Prostate gland (tissue), 2 donors: ENCODE measurements at regions not wholly inside any gene's neighbourhood (a gene's known extent, or its start where the extent isn't known, plus 50 kb on each side); places are given as distances from the start of the nearest gene placed in this dataset.

Experiments used
- DNase-seq: peaks from one replicate; pipeline ENCODE4 v3.0.0-alpha.2; 2019; ENCODE audit warnings: low spot score
- H3K27ac ChIP-seq, 2 donors: fragments of 200-600 bp; sonication (generic); 2 replicates each; pipeline ENCODE4 v1.5.1; 2017 to 2019
- H3K27me3 ChIP-seq: fragments of 200-600 bp; sonication (generic); replicated peaks from 2 replicates; pipeline ENCODE4 v1.5.1; 2019; ENCODE audit not compliant: insufficient read depth
- H3K36me3 ChIP-seq, 2 donors: fragments of 200-600 bp; sonication (generic); 1 replicate in 1 of 2; 2 replicates in 1 of 2; pipeline versions ENCODE4 v1.5.1 to v1.8.1; 2017 to 2019
- H3K4me1 ChIP-seq: fragments of 200-600 bp; sonication (generic); replicated peaks from 2 replicates; pipeline ENCODE4 v1.5.1; 2019
- H3K4me3 ChIP-seq, 2 donors: fragments of 200-600 bp; sonication (generic); 2 replicates each; pipeline ENCODE4 v1.5.1; 2017 to 2019
- H3K9me3 ChIP-seq: fragments of 200-600 bp; sonication (generic); 2 replicates; pipeline ENCODE4 v1.5.1; 2017
- POLR2A ChIP-seq: fragments of 450-650 bp; IDR thresholded peaks from one replicate; pipeline ENCODE4 v1.6.1; 2016; ENCODE audit warnings: antibody characterized with exemption, mild to moderate bottlenecking
- POLR2AphosphoS5 ChIP-seq: sonication (generic); formaldehyde crosslinking; IDR thresholded peaks from one replicate; pipeline ENCODE4 v1.6.1; 2017; ENCODE audit warnings: antibody characterized with exemption
- WGBS: methylation state at CpG from one replicate; pipeline ENCODE4 v1.1.5; 2018; 5-methylcytosine and 5-hydroxymethylcytosine counted together
- intact Hi-C: fragments of 100-400 bp; cut with DNase I; formaldehyde crosslinking; loops from one replicate; pipeline ENCODE4 v1.14.2; 2022
- small RNA-seq, 2 donors: library from RNA; depleted of rRNA; stranded (forward); fragments of <200 nt; gene quantifications; one replicate each; pipeline ENCODE3, GENCODE V24; 2016
- TF ChIP-seq, protein P1 (sequence below), 4 experiments: fragments of 200-600 bp in 2 of 4; fragments of 450-650 bp in 2 of 4; sonication (generic) in 2 of 4; IDR thresholded peaks; 1 replicate in 3 of 4; 2 replicates in 1 of 4; pipeline ENCODE4 v1.5.1; 2016 to 2019; ENCODE audit warnings: antibody characterized with exemption in 4 of 4, mild to moderate bottlenecking in 2 of 4, moderate library complexity in 2 of 4

DNA sequence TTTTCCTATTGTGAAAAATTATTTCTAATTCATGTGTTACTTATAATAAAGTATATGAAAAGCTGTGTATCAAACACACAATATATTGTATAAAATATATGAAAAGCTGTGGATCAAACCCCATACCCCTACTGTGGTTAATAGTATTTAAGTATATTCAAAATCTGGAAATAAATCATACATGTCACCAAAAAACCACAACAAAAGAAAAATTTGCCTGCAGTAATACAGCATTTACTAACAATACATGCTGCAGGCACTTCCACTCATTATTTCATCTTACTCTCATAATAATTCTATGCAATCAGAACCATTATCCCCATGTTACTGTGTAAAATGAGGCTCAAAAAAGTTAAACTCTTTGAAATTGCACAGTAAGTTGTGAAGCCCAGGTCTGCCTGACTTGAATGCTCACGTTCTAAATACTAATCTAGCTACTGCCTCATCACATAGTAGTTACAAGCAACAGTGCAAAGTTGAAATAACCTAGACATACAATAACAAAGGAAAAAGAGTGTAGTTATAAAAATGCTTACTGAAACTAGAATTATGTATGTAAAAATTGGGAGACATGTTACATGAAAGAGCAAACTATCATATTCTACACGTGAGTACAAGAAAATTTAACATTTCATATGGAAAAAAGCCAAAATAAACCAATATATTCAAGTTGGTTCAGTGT, 61.7 kb downstream of the FAM217A start:
- no peak for DNase-seq

DNA sequence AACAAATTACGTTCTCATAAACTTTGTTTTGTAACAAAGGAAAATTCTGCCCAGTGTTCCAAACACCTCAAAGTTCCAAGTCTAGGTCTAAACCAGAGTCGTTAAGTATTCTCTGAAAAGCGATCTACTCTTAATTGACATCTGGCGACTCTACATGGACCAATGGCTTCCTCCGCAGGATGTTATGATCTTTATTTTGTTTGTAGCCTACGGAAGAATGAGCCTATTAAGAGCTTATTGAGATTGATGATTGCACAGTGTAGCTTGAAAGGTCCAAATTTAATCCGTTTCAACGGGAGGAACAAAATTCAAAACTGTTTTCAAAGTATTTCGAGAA, 61.1 kb downstream of the FAM217A start:
- WGBS = 1% methylated on average over 9 of the region's 9 CpGs
- Histone ChIP-seq H3K27me3 (no peaks in the 10 kb centered on the region), H3K36me3 (no peaks in the 10 kb centered on the region), H3K9me3 (no peaks in the 10 kb centered on the region), H3K27ac (peak overlapping the region; percentile 96 to 99), H3K4me1 (no peaks in the 10 kb centered on the region), H3K4me3 (peak overlapping the region; percentile 62 to 80)
- intact Hi-C loops = no loop called here
- TF ChIP-seq POLR2AphosphoS5 = no peak
- no peak for DNase-seq

More for the DNA sequence above, 61.7 kb downstream of the FAM217A start:
- WGBS = 5% methylated on average over 2 of the region's 2 CpGs
- H3K36me3 ChIP-seq = no peaks in the 10 kb centered on the region
- H3K27me3 ChIP-seq = no peaks in the 10 kb centered on the region
- intact Hi-C loops = no loop called here
- peak overlapping the region; percentile 96 to 99 for H3K27ac ChIP-seq
- H3K4me1 ChIP-seq = no peaks in the 10 kb centered on the region
- H3K4me3 ChIP-seq = peak overlapping the region; percentile 62 to 80
- TF ChIP-seq POLR2A (no peak), POLR2AphosphoS5 (no peak)
- H3K9me3 ChIP-seq = no peaks in the 10 kb centered on the region

DNA sequence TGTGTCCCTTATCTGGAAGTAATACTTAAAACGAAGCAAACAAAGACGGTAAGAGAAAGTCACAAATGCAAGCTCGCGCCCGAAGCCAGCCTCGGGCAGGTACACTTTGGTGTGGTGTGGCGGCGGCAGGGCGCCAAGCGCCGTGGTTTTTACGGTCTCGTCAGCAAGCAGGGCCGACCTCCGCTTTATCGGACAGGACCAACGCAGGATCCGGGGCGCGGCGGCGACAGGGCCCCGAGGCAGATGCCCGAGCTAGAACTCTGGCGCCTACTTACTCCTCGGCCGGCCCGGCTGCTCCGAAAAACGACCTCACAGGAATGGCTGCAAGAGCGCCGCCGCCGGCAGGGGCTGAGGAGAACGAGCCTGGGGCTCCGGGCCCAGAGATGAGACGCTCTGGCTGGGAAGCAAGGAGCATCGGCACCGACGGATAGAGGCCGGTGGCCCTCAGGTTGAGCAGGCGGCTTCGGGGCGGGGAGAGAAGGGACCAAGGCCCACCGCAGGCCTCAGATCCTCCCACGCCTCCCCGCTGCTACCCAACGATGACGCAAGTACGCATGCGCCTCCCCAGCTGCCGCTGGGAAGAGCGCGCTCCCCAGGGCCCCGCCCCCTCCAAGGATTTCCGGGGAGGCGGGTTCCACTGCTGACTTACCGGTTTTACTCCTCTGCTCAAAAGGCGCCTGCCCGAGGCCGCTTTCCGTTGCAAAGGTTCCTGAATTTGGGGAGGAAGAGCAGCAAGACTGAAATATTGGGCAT, 60.6 kb downstream of the FAM217A start:
- DNase-seq = peak; percentile 93
- TF ChIP-seq, protein P1, sequence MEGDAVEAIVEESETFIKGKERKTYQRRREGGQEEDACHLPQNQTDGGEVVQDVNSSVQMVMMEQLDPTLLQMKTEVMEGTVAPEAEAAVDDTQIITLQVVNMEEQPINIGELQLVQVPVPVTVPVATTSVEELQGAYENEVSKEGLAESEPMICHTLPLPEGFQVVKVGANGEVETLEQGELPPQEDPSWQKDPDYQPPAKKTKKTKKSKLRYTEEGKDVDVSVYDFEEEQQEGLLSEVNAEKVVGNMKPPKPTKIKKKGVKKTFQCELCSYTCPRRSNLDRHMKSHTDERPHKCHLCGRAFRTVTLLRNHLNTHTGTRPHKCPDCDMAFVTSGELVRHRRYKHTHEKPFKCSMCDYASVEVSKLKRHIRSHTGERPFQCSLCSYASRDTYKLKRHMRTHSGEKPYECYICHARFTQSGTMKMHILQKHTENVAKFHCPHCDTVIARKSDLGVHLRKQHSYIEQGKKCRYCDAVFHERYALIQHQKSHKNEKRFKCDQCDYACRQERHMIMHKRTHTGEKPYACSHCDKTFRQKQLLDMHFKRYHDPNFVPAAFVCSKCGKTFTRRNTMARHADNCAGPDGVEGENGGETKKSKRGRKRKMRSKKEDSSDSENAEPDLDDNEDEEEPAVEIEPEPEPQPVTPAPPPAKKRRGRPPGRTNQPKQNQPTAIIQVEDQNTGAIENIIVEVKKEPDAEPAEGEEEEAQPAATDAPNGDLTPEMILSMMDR (IDR thresholded peaks at IDR 0.05) = peak in 2 of 4 experiments; percentile 61 to 69
- peak; percentile 89 for TF ChIP-seq POLR2A
- TF ChIP-seq POLR2AphosphoS5 = peak; percentile 97
- peak overlapping the region; percentile 62 to 80 for H3K4me3 ChIP-seq
- intact Hi-C loops = no loop called here
- H3K27me3 ChIP-seq = no peaks in the 10 kb centered on the region
- H3K36me3 ChIP-seq = no peaks in the 10 kb centered on the region
- under 1% methylated on average over 50 of the region's 62 CpGs for WGBS
- H3K27ac ChIP-seq = peak overlapping the region; percentile 96 to 99
- H3K9me3 ChIP-seq = no peaks in the 10 kb centered on the region
- no peaks in the 10 kb centered on the region for H3K4me1 ChIP-seq

Small RNA genes lying in the stretch of these regions (small RNA-seq; reads per million reads assigned to genes)
- 0 reads per million in 2 donors for gene AL590004.1
